ENCODE measurements at regions not wholly inside any gene's neighbourhood (a gene's known extent, or its start where the extent isn't known, plus 50 kb on each side); places are given as distances from the start of the nearest gene placed in this dataset.

DNA sequence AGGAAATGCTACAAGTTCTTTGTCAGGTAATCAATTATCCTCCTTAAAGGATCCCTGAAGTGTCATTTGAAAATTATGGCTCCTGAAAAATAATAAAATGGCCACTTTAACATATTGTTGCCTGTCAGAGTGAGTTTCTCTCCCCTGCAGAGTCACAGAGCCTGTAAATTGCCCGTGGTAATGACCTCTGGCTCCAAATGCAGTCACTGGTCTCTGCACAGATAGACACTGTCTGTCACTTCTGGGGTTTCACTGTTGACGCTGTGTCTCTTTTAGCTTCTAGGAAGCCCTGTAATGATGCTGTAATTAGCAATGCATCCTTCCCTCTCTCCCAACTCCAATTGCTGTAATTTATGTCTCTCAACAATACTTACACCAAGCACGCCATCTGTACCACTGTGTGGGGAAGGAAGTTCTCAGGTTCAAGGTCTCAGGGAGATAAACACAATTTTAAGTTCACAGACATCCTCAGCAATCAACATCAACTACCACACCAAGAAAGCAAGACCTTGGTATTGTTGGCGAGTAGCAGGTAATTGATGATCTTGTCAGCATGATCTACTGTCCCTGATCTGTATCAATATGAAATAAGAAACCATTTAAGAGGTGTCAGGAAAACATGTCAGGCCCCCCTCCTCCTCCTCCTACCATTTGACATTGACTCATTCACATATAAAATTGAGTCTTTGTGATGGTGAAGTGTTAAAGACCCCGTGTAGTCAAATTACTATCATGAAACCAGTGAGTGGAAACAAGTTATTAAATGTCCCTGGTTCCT, 91.2 kb upstream of the SULF2 start:
- no peak for DNase-seq

DNA sequence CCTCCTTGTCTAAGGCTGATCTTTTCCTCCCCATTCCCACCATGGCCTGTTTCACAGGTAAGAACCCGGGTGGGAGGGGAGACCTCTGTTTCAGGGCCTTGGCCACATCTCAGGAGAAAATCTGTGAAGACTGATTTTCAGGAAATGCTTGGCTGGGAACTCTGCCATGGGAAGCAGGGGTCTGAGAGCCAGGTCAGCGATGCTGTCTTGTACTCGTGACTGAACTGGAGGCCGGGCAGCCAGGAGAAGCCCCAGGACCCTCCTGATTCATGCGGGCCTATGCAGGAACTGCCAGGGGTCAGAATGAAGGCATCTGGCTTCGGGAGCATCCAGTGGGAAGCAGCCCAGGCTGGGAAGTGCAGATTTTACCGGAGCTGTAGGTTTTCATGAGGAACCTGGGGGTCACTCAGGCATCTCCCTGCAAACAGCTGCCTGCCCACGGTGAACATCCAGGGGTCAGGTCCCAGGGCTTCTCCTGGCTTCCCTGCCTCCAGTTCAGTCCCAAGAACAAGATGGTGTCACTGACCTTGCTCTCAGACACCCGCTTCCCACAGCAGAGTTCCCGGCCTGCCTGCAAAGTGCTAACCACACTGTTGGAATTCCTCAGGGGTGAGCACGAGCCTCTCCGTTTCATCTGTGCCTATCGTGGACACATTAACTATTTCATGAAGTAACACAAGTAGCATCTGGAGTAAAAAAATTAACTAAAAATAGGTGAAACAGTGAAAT, 90.2 kb upstream of the SULF2 start:
- DNase-seq, result no peak

- DNase-seq, result no peak
Observed at GRCh38 chr20:47872341-47872740, 87.1 kb upstream of the SULF2 start.

DNA sequence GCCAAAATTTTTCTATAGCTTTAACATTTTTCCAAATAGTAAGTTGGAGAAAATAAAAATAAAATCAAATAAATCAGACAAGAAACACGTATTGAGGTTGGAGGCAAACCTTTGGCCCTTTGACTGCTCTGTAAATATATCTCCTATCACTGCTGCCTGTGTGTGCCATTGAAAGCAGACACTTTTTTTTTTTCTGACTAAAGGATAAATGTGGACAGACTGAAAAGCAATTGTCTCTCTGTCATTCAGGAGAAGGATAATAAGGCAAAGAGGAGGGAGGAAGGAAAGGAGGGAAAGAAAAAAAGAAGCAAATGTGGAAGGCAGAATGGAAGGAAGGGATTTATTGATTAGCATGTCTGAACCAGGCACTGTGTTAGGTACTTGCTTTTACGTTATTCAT, 85.2 kb upstream of the SULF2 start:
- no peak for DNase-seq

GRCh38 chr20:47868744-47869143, 83.5 kb upstream of the SULF2 start:
- DNase-seq, result no peak

GRCh38 chr20:47868236-47868635, 83.0 kb upstream of the SULF2 start:
- DNase-seq, result no peak

GRCh38 chr20:47867831-47868230, 82.5 kb upstream of the SULF2 start:
- no peak for DNase-seq

GRCh38 chr20:47866480-47866879, 81.2 kb upstream of the SULF2 start:
- DNase-seq, result no peak

DNA sequence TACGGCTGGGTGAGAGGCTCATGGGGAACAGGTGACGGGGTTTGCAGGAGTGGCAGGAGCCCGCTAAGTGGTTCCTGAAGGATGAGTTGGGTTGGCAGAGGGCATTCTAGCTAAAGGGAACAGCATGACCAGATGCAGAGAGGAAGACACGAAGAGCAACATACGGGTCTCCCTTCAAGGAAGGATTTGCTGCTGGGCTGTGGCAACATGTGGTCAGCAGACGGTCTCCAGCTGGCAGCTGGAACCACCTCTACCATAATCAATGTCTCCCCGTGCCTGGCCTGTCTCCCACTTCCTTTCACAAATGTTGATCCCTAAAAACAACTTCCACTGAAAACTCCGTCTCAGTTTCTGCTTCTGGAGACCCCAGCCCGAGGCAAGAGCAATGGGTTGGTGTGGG, 80.6 kb upstream of the SULF2 start:
- DNase-seq, result no peak

- no peak for DNase-seq
Observed at GRCh38 chr20:47865451-47865850, 80.2 kb upstream of the SULF2 start.

GRCh38 chr20:47863981-47864380, 78.7 kb upstream of the SULF2 start:
- DNase-seq, result no peak

- DNase-seq, result no peak
Observed at GRCh38 chr20:47863315-47863965, 78.2 kb upstream of the SULF2 start.

GRCh38 chr20:47862574-47863240, 77.4 kb upstream of the SULF2 start:
- no peak for DNase-seq

GRCh38 chr20:47861116-47861515, 75.8 kb upstream of the SULF2 start:
- no peak for DNase-seq

- DNase-seq, result no peak
Observed at GRCh38 chr20:47860049-47860830, 75.0 kb upstream of the SULF2 start.

DNA sequence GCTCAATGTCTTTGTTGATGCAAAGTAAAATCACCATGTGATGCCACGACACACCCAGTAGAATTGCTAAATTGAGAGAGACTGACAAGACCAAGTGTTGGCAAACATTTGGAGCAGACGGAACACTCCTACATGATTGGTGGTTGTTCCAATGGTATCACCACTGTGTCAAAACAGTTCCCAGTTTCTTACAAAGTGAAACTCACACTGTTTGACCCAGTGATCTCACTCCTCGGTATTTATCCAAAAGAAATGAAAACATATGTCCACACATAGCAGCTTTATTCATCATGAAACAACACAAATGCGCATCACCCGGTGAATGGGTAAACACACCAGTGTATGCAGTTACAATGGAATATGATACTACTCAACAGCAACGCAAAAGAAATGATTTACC, 74.0 kb upstream of the SULF2 start:
- DNase-seq, result peak; percentile 13 to 18

- peak in 1 of 2 donors; percentile 35 for DNase-seq
Observed at GRCh38 chr20:47857569-47858464, 72.5 kb upstream of the SULF2 start.

DNA sequence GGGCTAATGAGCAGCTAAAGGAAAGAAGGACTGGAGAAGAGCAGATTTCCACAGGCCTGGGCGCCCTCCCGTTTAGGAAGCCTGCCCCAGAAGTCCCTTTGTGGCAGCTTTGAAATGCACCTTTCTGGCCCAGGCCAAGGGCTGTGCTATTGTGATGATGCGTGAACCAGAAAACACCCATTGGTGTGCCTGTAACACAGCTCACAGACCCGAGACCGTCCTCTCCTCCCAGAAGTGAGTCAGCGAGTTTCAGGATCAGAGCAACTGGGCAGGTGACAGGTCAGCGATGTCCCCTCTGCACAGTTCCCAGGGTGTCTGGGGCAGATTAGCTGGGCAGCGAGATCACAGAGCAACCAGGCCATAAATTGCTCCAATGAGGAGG, 71.9 kb upstream of the SULF2 start:
- no peak for DNase-seq

- DNase-seq, result no peak
Observed at GRCh38 chr20:47855799-47856198, 70.5 kb upstream of the SULF2 start.

DNA sequence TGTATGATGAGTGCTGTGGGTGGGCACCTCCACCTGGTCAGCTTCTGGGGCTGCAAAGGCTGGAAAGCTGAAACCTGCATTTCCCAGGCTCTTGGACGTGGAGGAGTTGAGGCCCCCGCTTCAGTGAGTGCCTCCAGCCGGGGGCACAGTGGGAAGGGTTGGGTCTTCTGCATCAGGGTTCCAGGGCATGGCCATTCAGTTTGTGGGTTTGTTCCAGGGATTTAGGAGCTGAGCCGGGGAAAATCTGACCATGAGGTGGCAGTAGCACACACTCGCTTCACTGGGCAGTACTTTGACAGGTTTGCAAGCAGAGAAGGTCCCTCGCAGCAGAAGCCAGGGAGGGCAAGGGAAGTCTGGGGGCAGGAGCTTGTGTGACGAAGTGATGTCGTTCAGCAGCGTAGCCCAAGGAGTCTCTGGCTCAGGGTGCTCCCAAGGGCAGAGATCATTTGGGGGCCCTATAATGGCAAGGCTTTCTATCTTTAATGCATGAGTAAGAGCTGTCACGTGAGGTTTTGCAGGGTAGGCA, 69.5 kb upstream of the SULF2 start:
- DNase-seq, result peak; percentile 8 to 60

- DNase-seq, result no peak
Observed at GRCh38 chr20:47851774-47852173, 66.5 kb upstream of the SULF2 start.
